GM18858 (cell line): ENCODE measurements at regions not wholly inside any gene's neighbourhood (a gene's known extent, or its start where the extent isn't known, plus 50 kb on each side); places are given as distances from the start of the nearest gene placed in this dataset.
"Not testable (repeated sequence)": the region's sequence is repeated elsewhere in the genome, so short reads cannot be mapped to it uniquely, and the experiment has no call there.

Experiments
- ATAC-seq: cut with Tn5 transposase; IDR thresholded peaks from one replicate; pipeline ENCODE4 v1.9.1; 2021; ENCODE audit not compliant: unreplicated experiment

DNA sequence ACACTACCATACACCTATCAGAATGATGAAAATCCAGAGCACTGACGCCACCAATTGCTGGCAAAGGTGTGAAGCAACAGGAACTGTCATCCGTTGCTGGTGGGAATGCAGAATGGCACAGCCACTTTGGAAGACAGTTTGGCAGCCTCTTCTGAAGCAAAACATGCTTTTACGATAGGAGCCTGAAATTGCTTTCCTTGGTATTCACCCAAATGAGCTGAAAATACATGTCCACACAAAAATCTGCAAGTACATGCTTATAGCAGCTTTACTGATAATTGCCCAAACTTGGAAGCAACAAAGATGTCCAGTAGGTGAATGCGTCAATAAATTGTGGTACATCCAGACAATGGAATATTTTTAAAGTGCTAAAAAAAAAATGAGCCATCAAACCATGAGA is 322.8 kb upstream of the FAT1 start:
- no peak for ATAC-seq

DNA sequence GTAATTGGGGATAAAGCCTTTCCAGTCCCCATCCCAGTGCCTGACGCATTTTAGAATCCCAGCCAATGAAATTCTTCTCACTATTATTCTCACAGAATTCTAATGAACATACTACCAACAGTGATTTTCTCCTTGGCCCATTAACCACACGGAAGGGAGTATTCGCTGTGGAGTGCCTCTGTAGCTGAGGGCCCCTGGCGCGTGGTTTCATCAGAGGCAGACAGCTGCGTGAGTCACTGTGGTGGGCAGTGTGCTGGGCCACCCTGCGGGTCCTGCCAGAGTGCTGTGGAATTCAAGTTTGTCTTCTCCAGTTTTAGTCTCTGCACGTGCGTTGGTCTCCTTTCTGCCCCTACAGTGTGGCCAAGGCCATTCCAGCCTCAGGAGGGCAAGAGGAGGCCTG is 335.4 kb upstream of the FAT1 start:
- no peak for ATAC-seq

DNA sequence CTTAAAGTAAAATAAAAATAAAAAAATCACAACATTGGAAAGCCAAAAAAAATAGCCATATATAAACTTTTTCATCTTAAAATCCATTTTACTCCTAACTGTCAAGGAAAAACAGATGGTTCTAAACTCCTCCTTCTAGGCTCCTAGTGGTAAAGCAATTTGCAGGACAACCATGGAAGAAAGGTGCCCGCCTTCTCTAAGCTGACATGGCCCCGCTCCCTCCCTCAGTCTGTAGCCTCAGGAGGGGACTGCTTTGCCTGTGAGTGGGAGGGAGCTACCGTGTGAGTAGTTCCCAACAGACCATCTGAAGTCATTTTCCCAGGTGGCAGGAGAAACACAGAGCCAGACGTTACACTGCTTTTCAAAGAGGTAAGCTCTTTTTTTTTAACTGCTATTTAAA is 336.2 kb upstream of the FAT1 start:
- no peak for ATAC-seq

GRCh38 chr4:187060551-187060950 is 336.9 kb upstream of the FAT1 start:
- ATAC-seq, result no peak

DNA sequence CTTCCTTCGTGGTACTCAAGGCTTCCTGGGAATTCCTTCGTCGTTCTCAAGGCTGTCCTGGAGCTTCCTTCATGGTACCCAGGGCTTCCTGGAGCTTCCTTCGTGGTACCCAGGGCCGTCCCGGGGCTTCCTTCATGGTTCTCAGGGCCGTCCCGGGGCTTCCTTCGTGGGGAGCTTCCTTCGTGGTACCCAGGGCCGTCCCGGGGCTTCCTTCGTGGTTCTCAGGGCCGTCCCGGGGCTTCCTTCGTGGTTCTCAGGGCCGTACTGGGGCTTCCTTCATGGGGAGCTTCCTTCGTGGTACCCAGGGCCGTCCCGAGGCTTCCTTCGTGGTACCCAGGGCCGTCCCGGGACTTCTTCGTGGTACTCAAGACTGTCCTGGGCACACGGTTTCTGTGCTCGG is 339.6 kb upstream of the FAT1 start:
- ATAC-seq, result no peak

DNA sequence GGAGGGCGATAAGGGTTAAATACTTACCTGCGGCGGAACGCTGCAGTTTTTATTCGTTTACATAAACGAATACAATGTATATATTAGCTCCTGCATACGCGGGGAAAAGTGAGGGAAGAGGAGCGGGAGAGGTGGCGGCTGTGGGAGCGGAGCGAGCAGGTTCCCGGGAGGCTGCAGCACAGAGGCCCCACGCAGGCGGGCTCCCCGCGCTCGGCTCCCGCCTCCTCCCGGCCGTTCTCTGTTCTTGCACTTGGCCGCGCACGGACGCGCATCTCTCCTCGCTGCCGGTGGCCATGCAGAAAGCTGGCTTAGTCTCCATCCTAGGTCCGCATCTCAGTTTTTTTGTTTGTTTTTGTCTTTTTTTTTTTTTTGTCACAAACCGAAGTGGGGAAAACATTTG is 340.4 kb upstream of the FAT1 start:
- ATAC-seq, result no peak

GRCh38 chr4:187065396-187065795 is 341.7 kb upstream of the FAT1 start:
- no peak for ATAC-seq

DNA sequence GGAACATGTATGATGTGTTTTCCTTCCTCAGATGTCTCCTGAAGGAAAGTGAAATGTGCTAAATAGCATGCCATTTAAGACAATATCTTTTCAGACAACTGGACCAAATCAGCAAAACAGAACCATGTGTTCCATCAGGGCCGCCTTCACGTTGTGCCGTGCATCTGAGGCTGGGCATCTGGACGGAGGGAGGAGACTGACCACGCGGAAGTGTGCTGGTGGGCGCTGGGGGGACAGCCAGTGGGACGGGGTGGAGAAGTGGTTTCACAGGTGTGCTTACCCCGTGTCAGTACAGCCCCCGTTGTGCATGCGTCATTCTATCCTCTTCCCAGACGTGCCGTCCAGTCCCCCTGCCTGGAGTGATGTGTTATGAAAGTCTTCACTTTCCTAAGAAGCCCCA is 342.1 kb upstream of the FAT1 start:
- ATAC-seq, result no peak

GRCh38 chr4:187069398-187069797 is 345.7 kb upstream of the FAT1 start:
- no peak for ATAC-seq

GRCh38 chr4:187070158-187070557 is 346.5 kb upstream of the FAT1 start:
- no peak for ATAC-seq

- ATAC-seq, result no peak
Observed at GRCh38 chr4:187070740-187071139, 347.1 kb upstream of the FAT1 start.

DNA sequence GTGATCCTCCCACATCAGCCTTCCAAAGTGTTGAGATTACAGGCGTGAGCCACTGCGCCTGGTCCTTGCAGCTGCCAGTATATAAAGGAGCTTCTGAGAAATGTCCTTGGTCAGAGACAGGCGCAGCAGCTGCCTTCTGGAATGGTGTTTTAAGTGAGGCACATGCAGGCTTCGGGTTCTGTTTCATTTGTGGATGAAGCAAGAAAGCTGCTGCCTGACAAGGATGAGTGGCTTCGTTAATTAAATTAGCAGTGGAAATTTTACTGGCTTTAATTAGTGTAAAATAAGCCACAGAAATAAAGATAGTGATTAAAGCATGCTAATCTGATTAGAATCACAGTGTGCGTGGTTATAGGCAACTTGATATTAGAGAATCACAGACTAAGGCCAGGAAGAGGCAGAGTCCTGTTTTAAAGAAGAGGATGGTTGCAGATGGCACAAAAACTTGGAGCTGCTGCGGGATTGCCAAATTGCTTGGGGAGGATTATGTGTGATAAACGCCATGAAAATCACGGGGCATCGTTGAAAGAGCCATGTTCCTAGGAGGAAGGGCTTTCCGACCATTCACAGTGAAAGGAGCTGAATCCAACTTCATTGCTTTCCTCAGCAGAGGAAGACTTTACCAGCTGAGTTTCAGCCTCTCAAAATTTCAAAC is 348.4 kb upstream of the FAT1 start:
- no peak for ATAC-seq

GRCh38 chr4:187073820-187074219 is 350.2 kb upstream of the FAT1 start:
- ATAC-seq, result no peak

GRCh38 chr4:187075514-187075913 is 351.9 kb upstream of the FAT1 start:
- no peak for ATAC-seq

- ATAC-seq, result no peak
Observed at GRCh38 chr4:187077744-187078401, 354.2 kb upstream of the FAT1 start.

DNA sequence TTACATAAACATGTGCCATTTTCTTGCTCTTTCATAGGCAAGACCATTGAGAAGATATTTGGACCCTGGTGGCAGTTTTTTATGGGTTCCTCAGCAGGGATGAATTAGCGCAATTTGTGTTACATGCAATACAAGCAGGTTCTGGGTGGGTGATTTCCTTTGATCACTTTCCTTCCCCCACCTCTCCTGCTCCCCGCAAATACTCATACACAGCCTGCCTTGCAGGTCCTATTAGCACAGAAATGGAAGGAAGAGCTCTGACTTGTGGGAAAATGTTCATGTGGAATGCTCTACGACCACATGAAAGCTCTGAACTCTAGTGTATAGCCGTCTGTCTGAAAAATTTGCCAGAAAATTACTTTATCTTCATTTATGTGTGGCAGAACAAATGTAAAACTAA is 361.0 kb upstream of the FAT1 start:
- no peak for ATAC-seq

- ATAC-seq, result no peak
Observed at GRCh38 chr4:187085339-187085738, 361.7 kb upstream of the FAT1 start.

DNA sequence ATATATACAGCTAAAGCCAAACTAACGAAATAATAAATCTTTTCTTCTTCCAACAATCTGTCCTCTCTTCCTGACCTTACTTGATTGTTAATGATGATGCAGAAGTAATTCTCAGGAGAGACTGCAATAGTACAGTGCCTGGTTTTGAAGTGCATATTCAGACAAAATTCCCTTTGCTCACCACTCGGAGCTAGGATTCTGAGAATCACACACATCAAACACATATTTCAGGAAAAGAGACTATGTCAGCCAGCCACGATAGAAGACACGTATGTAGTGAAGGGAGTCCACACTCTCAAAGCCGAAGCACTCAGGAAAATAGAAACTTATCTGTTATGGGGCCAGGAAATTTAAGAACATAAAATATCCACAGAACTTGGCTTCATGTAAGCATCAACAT is 362.5 kb upstream of the FAT1 start:
- no peak for ATAC-seq

GRCh38 chr4:187088070-187088799 is 364.6 kb upstream of the FAT1 start:
- ATAC-seq, result no peak

GRCh38 chr4:187090401-187090800 is 366.7 kb upstream of the FAT1 start:
- ATAC-seq, result no peak

DNA sequence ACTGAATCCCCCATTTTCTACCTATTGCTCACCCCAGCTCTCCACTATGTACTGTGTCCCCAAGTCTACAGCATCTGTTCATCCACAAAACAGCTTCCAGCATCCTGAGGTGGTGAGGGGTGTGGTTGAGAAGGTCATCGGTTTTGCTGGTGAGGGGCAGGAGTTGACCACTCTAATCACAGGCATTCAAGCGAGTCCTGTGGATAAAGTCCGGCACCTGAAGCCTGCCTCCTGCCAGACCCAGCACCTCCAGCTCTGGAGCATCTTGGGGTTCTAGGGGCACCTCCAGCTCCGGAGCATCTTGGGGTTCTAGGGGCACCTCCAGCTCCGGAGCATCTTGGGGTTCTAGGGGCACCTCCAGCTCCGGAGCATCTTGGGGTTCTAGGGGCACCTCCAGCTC is 367.2 kb upstream of the FAT1 start:
- not testable (repeated sequence) for ATAC-seq

GRCh38 chr4:187094144-187094543 is 370.5 kb upstream of the FAT1 start:
- no peak for ATAC-seq
